Glutamatergic neuron (in vitro differentiated cells): ENCODE measurements at regions not wholly inside any gene's neighbourhood (a gene's known extent, or its start where the extent isn't known, plus 50 kb on each side); places are given as distances from the start of the nearest gene placed in this dataset.

Experiments
- DNase-seq: peaks from one replicate; pipeline ENCODE4 v3.0.0; 2022
- H3K27ac Mint-ChIP-seq: one replicate; pipeline ENCODE4 v1.8.0; 2020; ENCODE audit warnings: mild to moderate bottlenecking, mixed read lengths, inconsistent platforms; ENCODE audit not compliant: unreplicated experiment
- H3K27me3 Mint-ChIP-seq: one replicate; pipeline ENCODE4 v1.8.0; 2020; ENCODE audit warnings: mild to moderate bottlenecking, moderate library complexity, mixed read lengths, inconsistent platforms; ENCODE audit not compliant: unreplicated experiment
- H3K36me3 Mint-ChIP-seq: one replicate; pipeline ENCODE4 v1.8.0; 2020; ENCODE audit warnings: mild to moderate bottlenecking, mixed read lengths, inconsistent platforms; ENCODE audit not compliant: unreplicated experiment
- H3K4me1 Mint-ChIP-seq: one replicate; pipeline ENCODE4 v1.8.0; 2020; ENCODE audit warnings: mild to moderate bottlenecking, low read depth, mixed read lengths, inconsistent platforms; ENCODE audit not compliant: unreplicated experiment
- H3K4me3 Mint-ChIP-seq: one replicate; pipeline ENCODE4 v1.8.0; 2020; ENCODE audit warnings: mild to moderate bottlenecking, mixed read lengths, inconsistent platforms; ENCODE audit not compliant: unreplicated experiment
- H3K9me3 Mint-ChIP-seq: one replicate; pipeline ENCODE4 v1.8.0; 2020; ENCODE audit warnings: mild to moderate bottlenecking, moderate library complexity, mixed read lengths, inconsistent platforms; ENCODE audit not compliant: unreplicated experiment
- CTCF ChIP-seq: fragments of 200-600 bp; sonication (generic); IDR thresholded peaks from one replicate; pipeline ENCODE4 v1.5.0; 2021; ENCODE audit not compliant: partially characterized antibody, unreplicated experiment

DNA sequence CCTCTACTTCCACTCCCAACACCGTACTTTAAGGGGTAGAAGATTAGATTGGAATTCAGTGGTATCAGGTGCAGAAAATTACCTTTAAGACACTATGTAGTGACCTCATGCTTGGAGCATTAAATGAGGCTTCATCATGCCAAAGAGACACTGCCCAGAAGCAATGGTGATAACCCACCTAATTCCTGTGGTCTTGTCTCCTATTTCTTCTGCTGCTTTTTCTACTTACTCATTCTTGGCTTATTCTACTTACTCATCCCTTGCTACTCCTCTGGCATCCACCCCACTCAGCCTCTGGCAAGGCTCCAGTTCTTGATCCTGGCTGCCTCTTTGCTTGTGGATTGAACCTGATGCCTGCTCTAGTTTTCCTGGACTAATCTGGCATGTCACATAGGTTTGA lies 62.3 kb upstream of the ADAMTS3 start:
- no peak overlapping the region for H3K4me3 Mint-ChIP-seq
- H3K27ac Mint-ChIP-seq = no peak overlapping the region
- no peak for DNase-seq
- TF ChIP-seq CTCF = no peak
- H3K4me1 Mint-ChIP-seq = no peaks in the 10 kb centered on the region
- H3K9me3 Mint-ChIP-seq = peaks cover 5% of the 10 kb centered on the region
- H3K36me3 Mint-ChIP-seq = no peaks in the 10 kb centered on the region
- no peaks in the 10 kb centered on the region for H3K27me3 Mint-ChIP-seq

DNA sequence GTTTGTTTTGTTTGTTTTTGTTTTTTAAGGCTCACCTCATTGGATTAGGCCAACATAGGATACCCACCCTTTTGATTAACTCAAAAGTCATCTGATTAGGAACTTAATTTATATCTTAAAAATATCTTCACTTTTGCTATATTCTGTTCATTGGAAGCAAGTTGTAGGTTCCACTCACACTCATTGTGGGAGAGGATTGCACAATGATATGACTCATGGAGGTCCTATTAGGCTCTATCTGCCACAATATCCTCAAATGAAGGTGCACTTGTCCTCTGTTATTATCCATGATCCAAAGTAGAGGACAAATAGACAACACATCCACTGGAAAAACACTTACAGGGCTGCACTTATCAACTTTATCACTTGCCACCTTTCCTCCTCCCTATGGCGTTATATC lies 60.5 kb upstream of the ADAMTS3 start:
- no peak for DNase-seq
- no peaks in the 10 kb centered on the region for H3K36me3 Mint-ChIP-seq
- no peak overlapping the region for H3K27ac Mint-ChIP-seq
- no peaks in the 10 kb centered on the region for H3K27me3 Mint-ChIP-seq
- no peaks in the 10 kb centered on the region for H3K4me1 Mint-ChIP-seq
- peaks cover 5% of the 10 kb centered on the region for H3K9me3 Mint-ChIP-seq
- no peak overlapping the region for H3K4me3 Mint-ChIP-seq
- TF ChIP-seq CTCF = no peak

DNA sequence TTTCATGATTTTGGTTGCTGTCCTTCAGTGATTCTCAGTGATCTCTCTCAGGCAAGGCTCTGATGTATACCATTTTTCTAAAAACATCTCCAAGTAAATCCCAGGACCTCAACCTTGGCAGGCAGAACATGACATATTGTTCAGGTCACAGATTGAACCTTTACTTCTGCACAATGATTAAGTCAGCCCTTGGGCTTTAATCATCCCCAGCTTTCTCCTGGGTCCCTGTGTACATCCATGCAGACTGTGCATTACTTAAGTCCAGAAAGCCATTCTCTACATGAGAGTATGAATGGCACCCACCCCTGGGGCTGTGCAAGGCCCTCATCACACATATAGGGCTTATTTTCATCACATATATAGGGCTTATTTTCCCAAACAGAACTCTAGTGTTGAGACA lies 58.7 kb upstream of the ADAMTS3 start:
- no peak for DNase-seq
- Mint-ChIP-seq H3K4me1 (no peaks in the 10 kb centered on the region), H3K36me3 (no peaks in the 10 kb centered on the region), H3K9me3 (peaks cover 5% of the 10 kb centered on the region), H3K4me3 (no peak overlapping the region), H3K27me3 (no peaks in the 10 kb centered on the region), H3K27ac (no peak overlapping the region)
- no peak for TF ChIP-seq CTCF
